GM19438 (cell line): ENCODE measurements at regions not wholly inside any gene's neighbourhood (a gene's known extent, or its start where the extent isn't known, plus 50 kb on each side); places are given as distances from the start of the nearest gene placed in this dataset.
"Not testable (repeated sequence)": the region's sequence is repeated elsewhere in the genome, so short reads cannot be mapped to it uniquely, and the experiment has no call there.

ENCODE experiments used
- ATAC-seq: cut with Tn5 transposase; IDR thresholded peaks from one replicate; pipeline ENCODE4 v1.9.1; 2021; ENCODE audit warnings: low read depth; ENCODE audit not compliant: unreplicated experiment

GRCh38 chr2:136334967-136335366, 217.0 kb upstream of the CXCR4 start:
- no peak for ATAC-seq

GRCh38 chr2:136332436-136333095, 214.6 kb upstream of the CXCR4 start:
- no peak for ATAC-seq

- no peak for ATAC-seq
Measured at GRCh38 chr2:136331226-136331625, 213.3 kb upstream of the CXCR4 start.

GRCh38 chr2:136328207-136328795, 210.4 kb upstream of the CXCR4 start:
- ATAC-seq: no peak

GRCh38 chr2:136327162-136327852, 209.4 kb upstream of the CXCR4 start:
- ATAC-seq: peak; percentile 90

GRCh38 chr2:136325844-136326331, 207.9 kb upstream of the CXCR4 start:
- no peak for ATAC-seq

GRCh38 chr2:136324966-136325365, 207.0 kb upstream of the CXCR4 start:
- no peak for ATAC-seq

- no peak for ATAC-seq
Measured at GRCh38 chr2:136323935-136324334, 206.0 kb upstream of the CXCR4 start.

- ATAC-seq: no peak
Measured at GRCh38 chr2:136323195-136323594, 205.2 kb upstream of the CXCR4 start.

GRCh38 chr2:136322428-136322827, 204.5 kb upstream of the CXCR4 start:
- no peak for ATAC-seq

GRCh38 chr2:136319651-136320050, 201.7 kb upstream of the CXCR4 start:
- no peak for ATAC-seq

- ATAC-seq: peak; percentile 61
Measured at GRCh38 chr2:136319237-136319636, 201.3 kb upstream of the CXCR4 start.

- ATAC-seq: no peak
Measured at GRCh38 chr2:136314240-136314639, 196.3 kb upstream of the CXCR4 start.

GRCh38 chr2:136312568-136312967, 194.6 kb upstream of the CXCR4 start:
- not testable (repeated sequence) for ATAC-seq

GRCh38 chr2:136310797-136311603, 193.1 kb upstream of the CXCR4 start:
- ATAC-seq: no peak

GRCh38 chr2:136310005-136310495, 192.1 kb upstream of the CXCR4 start:
- no peak for ATAC-seq

- ATAC-seq: no peak
Measured at GRCh38 chr2:136308611-136309010, 190.7 kb upstream of the CXCR4 start.

- no peak for ATAC-seq
Measured at GRCh38 chr2:136306836-136307235, 188.9 kb upstream of the CXCR4 start.

GRCh38 chr2:136305517-136306192, 187.7 kb upstream of the CXCR4 start:
- ATAC-seq: no peak

GRCh38 chr2:136301006-136301405, 183.1 kb upstream of the CXCR4 start:
- no peak for ATAC-seq
